T-cell (primary cell): ENCODE measurements at regions not wholly inside any gene's neighbourhood (a gene's known extent, or its start where the extent isn't known, plus 50 kb on each side); places are given as distances from the start of the nearest gene placed in this dataset.

ENCODE experiments used
- ATAC-seq, 4 experiments: fragments of 200-7000 bp in 3 of 4; fragments of 150-1000 bp in 1 of 4; cut with Tn5 transposase; replicated peaks in 1 of 4; 1 replicate in 3 of 4; 2 replicates in 1 of 4; pipeline ENCODE4 v1.10.0; 2021; ENCODE audit warnings: moderate library complexity in 3 of 4, mild to moderate bottlenecking in 2 of 4, moderate number of reproducible peaks in 1 of 4
- CTCF ChIA-PET, 2 donors: fragments of 300-600 bp; sonication (Branson Sonifier 250); formaldehyde crosslinking; loops; one replicate each; lab custom pipeline; 2022; ENCODE audit warnings: antibody characterized with exemption in 2 of 2; lab: Charles Lee
- POLR2A ChIA-PET, 2 donors: fragments of 300-600 bp; sonication (Branson Sonifier 250); formaldehyde crosslinking; loops; one replicate each; lab custom pipeline; 2022; ENCODE audit warnings: antibody characterized with exemption in 2 of 2; lab: Charles Lee
- DNase-seq, 35 experiments: peaks; one replicate each; pipeline versions ENCODE4 v3.0.0 to v3.0.0-alpha.2; 2013 to 2023
- H3K27ac ChIP-seq: one replicate; pipeline ENCODE4 v1.5.1; 2013; ENCODE audit warnings: low read length
- H3K27me3 ChIP-seq, 2 experiments: replicated peaks in 1 of 2; 1 replicate in 1 of 2; 2 replicates in 1 of 2; pipeline versions ENCODE4 v1.6.1 to v1.7.0; 2013; ENCODE audit warnings: low read length in 1 of 2, mixed read lengths in 1 of 2; ENCODE audit not compliant: control insufficient read depth in 2 of 2, insufficient read depth in 2 of 2; ENCODE audit errors: extremely low read depth in 1 of 2
- H3K36me3 ChIP-seq, 2 donors: 1 replicate in 1 of 2; 2 replicates in 1 of 2; pipeline versions ENCODE4 v1.6.1 to v1.7.0; 2013; ENCODE audit warnings: low read length in 1 of 2; ENCODE audit not compliant: control insufficient read depth in 2 of 2, insufficient read depth in 1 of 2; ENCODE audit errors: extremely low read depth in 1 of 2
- H3K4me1 ChIP-seq, 2 experiments: 1 replicate in 1 of 2; 2 replicates in 1 of 2; pipeline versions ENCODE4 v1.6.1 to v1.7.0; 2013; ENCODE audit warnings: low read length in 2 of 2, mixed read lengths in 1 of 2; ENCODE audit not compliant: insufficient read depth in 2 of 2, control insufficient read depth in 1 of 2; ENCODE audit errors: extremely low read depth in 1 of 2
- H3K4me3 ChIP-seq, 2 donors: 1 replicate in 1 of 2; 2 replicates in 1 of 2; pipeline versions ENCODE4 v1.5.1 to v1.7.0; 2013; ENCODE audit warnings: mild to moderate bottlenecking in 2 of 2, low read length in 1 of 2, moderate library complexity in 1 of 2; ENCODE audit not compliant: control insufficient read depth in 1 of 2; ENCODE audit errors: extremely low read depth in 1 of 2
- H3K9me3 ChIP-seq: 2 replicates; pipeline ENCODE4 v1.7.0; 2013
- H3K27ac Mint-ChIP-seq, 2 donors: one replicate each; pipeline ENCODE4 v1.8.0; 2020 to 2021; ENCODE audit warnings: mild to moderate bottlenecking in 2 of 2, mixed read lengths in 2 of 2
- H3K27me3 Mint-ChIP-seq, 2 donors: one replicate each; pipeline ENCODE4 v1.8.0; 2021 to 2022; ENCODE audit warnings: mixed read lengths in 2 of 2
- H3K36me3 Mint-ChIP-seq: one replicate; pipeline ENCODE4 v1.8.0; 2021; ENCODE audit warnings: mixed read lengths
- H3K4me1 Mint-ChIP-seq, 3 donors: one replicate each; pipeline ENCODE4 v1.8.0; 2020 to 2022; ENCODE audit warnings: mixed read lengths in 3 of 3, mild to moderate bottlenecking in 1 of 3
- H3K4me3 Mint-ChIP-seq, 3 donors: one replicate each; pipeline ENCODE4 v1.8.0; 2020 to 2022; ENCODE audit warnings: mild to moderate bottlenecking in 3 of 3, mixed read lengths in 3 of 3, moderate library complexity in 3 of 3
- H3K9me3 Mint-ChIP-seq, 3 donors: one replicate each; pipeline ENCODE4 v1.8.0; 2020 to 2022; ENCODE audit warnings: mixed read lengths in 3 of 3
- WGBS: methylation state at CpG from one replicate; pipeline ENCODE4 v1.1.5; 2013; ENCODE audit warnings: missing lambda C conversion rate; ENCODE audit not compliant: insufficient coverage; 5-methylcytosine and 5-hydroxymethylcytosine counted together

DNA sequence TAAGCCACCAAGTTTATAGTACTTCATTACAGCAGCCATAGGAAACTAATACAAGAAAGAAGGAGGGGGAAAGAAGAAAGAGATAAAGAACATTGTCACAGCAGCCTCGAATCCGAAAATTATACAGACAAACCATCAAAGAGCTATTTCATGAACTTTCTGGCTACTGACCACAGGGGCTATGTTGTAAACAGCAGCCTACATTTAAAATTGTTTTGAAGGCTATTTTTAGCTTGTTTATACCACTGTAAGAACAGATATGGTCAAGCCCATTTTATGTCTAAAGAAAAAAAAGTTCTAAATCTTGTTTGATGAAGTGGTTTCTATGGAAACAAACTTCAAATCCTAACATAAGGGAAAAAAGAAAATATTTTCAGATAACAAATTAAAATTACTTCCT is 282.1 kb downstream of the GABRG1 start:
- Mint-ChIP-seq H3K9me3 (peaks cover 4 to 20% (median 11%) of the 10 kb centered on the region in 3 donors), H3K36me3 (no peaks in the 10 kb centered on the region), H3K27ac (no peak overlapping the region), H3K4me1 (no peaks in the 10 kb centered on the region), H3K4me3 (no peak overlapping the region), H3K27me3 (no peaks in the 10 kb centered on the region)
- H3K9me3 ChIP-seq, result no peaks in the 10 kb centered on the region
- ChIA-PET CTCF (interaction anchor here in 1 of 2 donors (0.5 kb wide), 1 partner anchor 13 kb away, joined by 6 read pairs; no protein-coding TSS in a partner anchor), POLR2A (no interaction called here)
- H3K27me3 ChIP-seq, result no peaks in the 10 kb centered on the region
- H3K27ac ChIP-seq, result no peak overlapping the region
- no CpG with 5 or more reads among the region's 2 CpGs for WGBS
- no peak overlapping the region for H3K4me3 ChIP-seq
- ATAC-seq (no peak), DNase-seq (no peak)
- no peaks in the 10 kb centered on the region for H3K4me1 ChIP-seq
- no peaks in the 10 kb centered on the region for H3K36me3 ChIP-seq

DNA sequence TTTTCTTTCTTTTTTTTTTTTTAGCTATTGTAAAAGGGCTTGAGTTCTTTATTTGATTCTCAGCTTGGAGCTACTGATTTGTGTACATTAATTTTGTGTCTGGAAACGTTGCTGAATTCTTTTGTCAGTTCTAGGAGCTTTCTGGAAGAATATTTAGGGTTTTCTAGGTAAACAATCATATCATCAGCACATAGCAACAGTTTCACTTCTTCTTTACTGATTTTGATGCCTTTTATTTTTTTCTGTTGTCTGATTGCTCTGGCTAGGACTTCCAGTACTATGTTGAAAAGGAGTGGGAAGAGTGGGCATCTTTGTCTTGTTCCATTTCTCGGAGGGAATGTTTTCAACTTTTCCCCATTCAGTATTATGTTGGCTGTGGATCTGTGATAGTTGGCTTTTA is 292.2 kb downstream of the GABRG1 start:
- Mint-ChIP-seq H3K4me1 (no peaks in the 10 kb centered on the region), H3K36me3 (no peaks in the 10 kb centered on the region), H3K4me3 (no peak overlapping the region), H3K9me3 (peaks cover 24 to 44% (median 27%) of the 10 kb centered on the region in 3 donors), H3K27me3 (no peaks in the 10 kb centered on the region), H3K27ac (no peak overlapping the region)
- no peak for ATAC-seq
- H3K4me1 ChIP-seq, result no peaks in the 10 kb centered on the region
- ChIA-PET POLR2A (no interaction called here), CTCF (no interaction called here)
- no peaks in the 10 kb centered on the region for H3K9me3 ChIP-seq
- H3K27ac ChIP-seq, result no peak overlapping the region
- no peaks in the 10 kb centered on the region for H3K36me3 ChIP-seq
- WGBS, result no CpG with 5 or more reads among the region's 2 CpGs
- no peaks in the 10 kb centered on the region for H3K27me3 ChIP-seq
- DNase-seq, result no peak
- H3K4me3 ChIP-seq, result no peak overlapping the region

DNA sequence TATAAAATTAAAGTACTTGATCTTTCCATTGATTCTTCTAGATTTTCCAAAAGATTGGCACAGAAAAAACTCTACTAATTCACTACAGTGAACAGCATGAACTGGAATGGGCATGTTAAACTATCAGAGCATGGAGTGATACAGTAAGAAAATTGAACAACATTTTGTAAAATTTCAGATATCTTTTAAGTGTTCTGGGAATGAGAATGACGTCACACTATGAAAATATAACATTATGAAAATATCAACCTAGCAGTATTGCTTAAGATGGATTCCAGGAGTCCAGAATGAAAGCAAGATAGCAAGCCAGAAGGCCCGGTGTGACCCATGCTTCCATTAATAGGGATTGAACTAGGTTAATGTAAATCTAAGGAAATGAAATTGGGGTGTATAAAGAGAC is 319.9 kb downstream of the GABRG1 start:
- no peaks in the 10 kb centered on the region for H3K36me3 Mint-ChIP-seq
- ChIA-PET POLR2A (no interaction called here), CTCF (no interaction called here)
- no peak overlapping the region for H3K27ac Mint-ChIP-seq
- Histone ChIP-seq H3K27ac (no peak overlapping the region), H3K9me3 (no peaks in the 10 kb centered on the region), H3K4me1 (no peaks in the 10 kb centered on the region), H3K4me3 (no peak overlapping the region), H3K27me3 (no peaks in the 10 kb centered on the region), H3K36me3 (no peaks in the 10 kb centered on the region)
- H3K9me3 Mint-ChIP-seq, result peaks cover 11 to 35% (median 15%) of the 10 kb centered on the region in 3 donors
- no peak overlapping the region for H3K4me3 Mint-ChIP-seq
- H3K4me1 Mint-ChIP-seq, result no peaks in the 10 kb centered on the region
- no peak for DNase-seq
- no peak for ATAC-seq
- H3K27me3 Mint-ChIP-seq, result no peaks in the 10 kb centered on the region
- no CpG with 5 or more reads among the region's 2 CpGs for WGBS

DNA sequence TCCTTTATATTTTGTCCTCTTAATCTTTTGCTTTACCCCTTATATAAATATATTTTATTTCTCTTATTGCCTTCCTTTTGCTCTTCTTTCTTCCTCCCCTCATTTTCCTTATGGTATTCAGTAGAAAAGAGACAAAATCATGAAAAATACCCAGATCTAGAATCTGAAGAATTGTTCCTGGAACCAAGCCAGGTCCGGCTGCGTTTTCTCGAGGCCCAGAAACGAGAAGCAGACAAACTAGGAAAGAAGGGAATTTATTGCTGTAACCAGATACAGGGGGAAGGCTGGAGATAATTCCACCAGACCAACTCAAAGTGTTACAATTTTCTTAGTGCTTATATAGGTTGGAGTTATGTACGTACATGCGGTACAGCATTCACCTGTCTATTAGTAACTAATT is 328.7 kb downstream of the GABRG1 start:
- Mint-ChIP-seq H3K4me3 (no peak overlapping the region), H3K4me1 (no peaks in the 10 kb centered on the region), H3K36me3 (no peaks in the 10 kb centered on the region), H3K9me3 (peaks cover 16 to 23% (median 21%) of the 10 kb centered on the region in 3 donors), H3K27me3 (no peaks in the 10 kb centered on the region), H3K27ac (no peak overlapping the region)
- ChIA-PET POLR2A (no interaction called here), CTCF (no interaction called here)
- no peaks in the 10 kb centered on the region for H3K36me3 ChIP-seq
- no peaks in the 10 kb centered on the region for H3K4me1 ChIP-seq
- no peak overlapping the region for H3K4me3 ChIP-seq
- H3K27ac ChIP-seq, result no peak overlapping the region
- WGBS, result no CpG with 5 or more reads among the region's 6 CpGs
- no peaks in the 10 kb centered on the region for H3K9me3 ChIP-seq
- DNase-seq (no peak), ATAC-seq (no peak)
- H3K27me3 ChIP-seq, result no peaks in the 10 kb centered on the region

DNA sequence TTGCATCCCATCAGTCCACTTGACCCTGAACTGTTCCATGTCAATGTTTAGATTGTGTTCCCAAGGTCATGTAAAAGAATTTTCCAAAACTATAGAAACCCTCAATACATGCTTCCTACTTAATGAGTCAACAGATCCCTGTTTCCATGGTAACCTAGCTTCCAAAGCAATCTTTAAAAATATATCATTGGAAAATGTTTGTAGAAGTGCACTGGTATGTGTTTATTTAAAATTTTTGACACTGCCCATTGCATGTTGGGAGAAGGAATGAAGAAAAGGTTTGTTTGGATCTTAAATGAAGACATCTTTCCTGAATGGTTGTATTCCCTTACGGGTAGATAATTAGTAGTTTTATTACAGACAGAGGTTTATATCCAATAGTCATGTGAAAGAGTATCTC is 345.3 kb downstream of the GABRG1 start:
- Mint-ChIP-seq H3K4me1 (no peaks in the 10 kb centered on the region), H3K27ac (no peak overlapping the region), H3K36me3 (no peaks in the 10 kb centered on the region), H3K4me3 (no peak overlapping the region), H3K27me3 (no peaks in the 10 kb centered on the region), H3K9me3 (peaks cover 0 to 6% (median 6%) of the 10 kb centered on the region in 3 donors)
- Histone ChIP-seq H3K36me3 (no peaks in the 10 kb centered on the region), H3K4me1 (no peaks in the 10 kb centered on the region), H3K4me3 (no peak overlapping the region), H3K27me3 (no peaks in the 10 kb centered on the region), H3K9me3 (no peaks in the 10 kb centered on the region), H3K27ac (no peak overlapping the region)
- ChIA-PET CTCF (no interaction called here), POLR2A (no interaction called here)
- no peak for ATAC-seq
- no peak for DNase-seq
- no CpG with 5 or more reads among the region's 1 CpG for WGBS

DNA sequence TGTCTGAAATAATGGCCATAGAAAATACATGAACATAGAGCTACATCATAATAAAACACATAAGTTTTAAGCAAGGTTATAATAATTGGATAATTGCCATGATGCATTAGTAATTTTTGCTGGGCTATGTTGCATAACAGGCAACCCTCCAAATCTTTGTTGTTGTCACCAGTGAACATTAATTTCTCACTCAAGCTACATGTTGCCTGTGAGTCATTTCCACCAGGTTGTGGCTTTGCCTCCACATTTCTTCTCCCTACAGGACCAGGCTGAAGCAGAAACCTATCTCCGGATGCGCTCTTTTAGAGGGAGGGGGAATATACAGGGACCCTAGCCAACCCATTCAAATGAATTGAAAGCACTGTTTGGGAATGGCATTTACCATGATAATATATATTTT is 347.7 kb downstream of the GABRG1 start:
- no peaks in the 10 kb centered on the region for H3K36me3 ChIP-seq
- Mint-ChIP-seq H3K27ac (no peak overlapping the region), H3K27me3 (no peaks in the 10 kb centered on the region), H3K4me3 (no peak overlapping the region), H3K36me3 (no peaks in the 10 kb centered on the region), H3K9me3 (peaks cover 0 to 6% (median 4%) of the 10 kb centered on the region in 3 donors), H3K4me1 (no peaks in the 10 kb centered on the region)
- no peak for DNase-seq
- no peak overlapping the region for H3K27ac ChIP-seq
- no peaks in the 10 kb centered on the region for H3K4me1 ChIP-seq
- WGBS, result no CpG with 5 or more reads among the region's 2 CpGs
- ChIA-PET CTCF (no interaction called here), POLR2A (no interaction called here)
- ATAC-seq, result no peak
- no peaks in the 10 kb centered on the region for H3K9me3 ChIP-seq
- no peak overlapping the region for H3K4me3 ChIP-seq
- H3K27me3 ChIP-seq, result no peaks in the 10 kb centered on the region

DNA sequence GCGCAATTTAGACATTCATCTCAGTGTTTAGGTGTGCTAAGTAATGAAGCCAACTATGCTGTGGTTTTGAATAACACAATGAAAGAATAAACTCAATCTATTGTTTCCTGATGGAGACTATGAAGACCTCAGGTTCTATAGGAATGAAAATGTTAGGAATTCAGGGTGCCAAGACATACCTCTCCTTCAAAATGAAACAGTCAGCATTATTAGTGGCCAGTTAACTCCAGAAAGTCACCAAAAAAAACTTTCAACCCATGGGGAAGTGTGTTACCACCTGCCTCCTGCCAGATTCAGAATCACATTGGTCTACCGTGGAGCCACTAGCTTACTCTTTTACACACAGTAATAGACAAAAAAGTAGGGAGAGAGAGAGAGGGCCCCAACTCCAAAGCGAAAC is 352.9 kb downstream of the GABRG1 start:
- no peaks in the 10 kb centered on the region for H3K27me3 ChIP-seq
- WGBS, result no CpG with 5 or more reads among the region's 3 CpGs
- H3K27me3 Mint-ChIP-seq, result no peaks in the 10 kb centered on the region
- peaks cover 4 to 15% (median 5%) of the 10 kb centered on the region in 3 donors for H3K9me3 Mint-ChIP-seq
- DNase-seq (no peak), ATAC-seq (no peak)
- H3K4me3 Mint-ChIP-seq, result no peak overlapping the region
- POLR2A ChIA-PET, result no interaction called here
- H3K27ac Mint-ChIP-seq, result no peak overlapping the region
- no peaks in the 10 kb centered on the region for H3K36me3 Mint-ChIP-seq
- no peaks in the 10 kb centered on the region for H3K4me1 ChIP-seq
- H3K9me3 ChIP-seq, result no peaks in the 10 kb centered on the region
- H3K4me3 ChIP-seq, result no peak overlapping the region
- no peaks in the 10 kb centered on the region for H3K4me1 Mint-ChIP-seq
- no peaks in the 10 kb centered on the region for H3K36me3 ChIP-seq
- CTCF ChIA-PET, result no interaction called here
- H3K27ac ChIP-seq, result no peak overlapping the region
